GM12878 (cell line): ENCODE measurements at regions not wholly inside any gene's neighbourhood (a gene's known extent, or its start where the extent isn't known, plus 50 kb on each side); places are given as distances from the start of the nearest gene placed in this dataset.

Experiments
- ATAC-seq: fragments of 200-7000 bp; cut with Tn5 transposase; 3 replicates; pipeline ENCODE4 v1.9.1; 2020; ENCODE audit warnings: mild to moderate bottlenecking, moderate library complexity
- BruUV-seq: library from RNA; stranded (reverse); fragments of 400-500 nt; replicated peaks from 2 replicates; lab custom pipeline; 2021; lab: Mats Ljungman, UMichigan
- CTCF ChIA-PET: fragments of 300-600 bp; sonication (Branson Sonifier 250); formaldehyde crosslinking; extraction: SDS; loops from one replicate; lab custom pipeline; 2021; ENCODE audit warnings: inconsistent platforms; lab: Yijun Ruan, JAX
- POLR2A ChIA-PET: fragments of 350-600 bp; formaldehyde crosslinking; extraction: SDS; loops from one replicate; lab custom pipeline; 2021; ENCODE audit warnings: inconsistent platforms; lab: Charles Lee
- RAD21 ChIA-PET: fragments of 300-600 bp; sonication (Branson Sonifier 250); formaldehyde crosslinking; loops from one replicate; lab custom pipeline; 2023; ENCODE audit warnings: antibody characterized with exemption; ENCODE audit not compliant: unreplicated experiment; lab: Charles Lee
- SMC1A ChIA-PET: fragments of 300-600 bp; sonication (Branson Sonifier 250); formaldehyde crosslinking; loops from one replicate; lab custom pipeline; 2023; ENCODE audit not compliant: unreplicated experiment, uncharacterized antibody; lab: Charles Lee
- DNase-seq: peaks from one replicate; pipeline ENCODE4 v3.0.0-alpha.2; 2011; ENCODE audit warnings: low read depth, low spot score
- FAIRE-seq: peaks from 3 replicates; lab custom pipeline; 2011; peaks lifted over from hg19 to GRCh38; lab: Jason Lieb, UNC
- H2AFZ ChIP-seq: 2 replicates; pipeline ENCODE4 v1.6.0; 2011; ENCODE audit warnings: low read depth, low read length, control low read depth; ENCODE audit not compliant: control insufficient read depth
- H3K27ac ChIP-seq: 2 replicates; pipeline ENCODE4 v1.5.1; 2011; ENCODE audit warnings: control low read depth; ENCODE audit not compliant: control insufficient read depth, insufficient read depth
- H3K27me3 ChIP-seq, 2 experiments: replicated peaks in 1 of 2; 2 replicates each; pipeline versions ENCODE4 v1.6.0 to v1.6.1; 2011; ENCODE audit warnings: low read length in 1 of 2; ENCODE audit not compliant: control insufficient read depth in 2 of 2, insufficient read depth in 2 of 2
- H3K36me3 ChIP-seq, 2 experiments: 2 replicates each; pipeline ENCODE4 v1.5.1; 2011; ENCODE audit warnings: low read length in 1 of 2; ENCODE audit not compliant: control insufficient read depth in 2 of 2, insufficient read depth in 2 of 2
- H3K4me1 ChIP-seq: 2 replicates; pipeline ENCODE4 v1.6.1; 2011; ENCODE audit warnings: mild to moderate bottlenecking, low read length, moderate library complexity, mixed read lengths; ENCODE audit not compliant: control insufficient read depth, insufficient read depth
- H3K4me2 ChIP-seq: 2 replicates; pipeline ENCODE4 v1.6.0; 2011; ENCODE audit warnings: control low read depth; ENCODE audit not compliant: control insufficient read depth, insufficient read depth
- H3K4me3 ChIP-seq: fragments of 200-600 bp; sonication (generic); 2 replicates; pipeline ENCODE4 v1.5.1; 2016
- H3K79me2 ChIP-seq: 2 replicates; pipeline ENCODE4 v1.6.0; 2011; ENCODE audit warnings: low read length; ENCODE audit not compliant: control insufficient read depth, insufficient read depth
- H3K9ac ChIP-seq: 2 replicates; pipeline ENCODE4 v1.8.0; 2011; ENCODE audit warnings: low read length, control low read depth, mixed read lengths; ENCODE audit not compliant: control insufficient read depth, insufficient read depth
- H3K9me3 ChIP-seq: replicated peaks from 3 replicates; pipeline ENCODE4 v1.5.1; 2011; ENCODE audit warnings: mild to moderate bottlenecking, low read length; ENCODE audit not compliant: control insufficient read depth, insufficient read depth
- H4K20me1 ChIP-seq: 2 replicates; pipeline ENCODE4 v1.6.0; 2011; ENCODE audit not compliant: control insufficient read depth, insufficient read depth
- ATF3 ChIP-seq: IDR thresholded peaks from 2 replicates; pipeline ENCODE4 v1.6.1; 2011; ENCODE audit warnings: low read depth, mild to moderate bottlenecking, low read length, moderate library complexity, borderline replicate concordance; ENCODE audit errors: extremely low read depth
- BCL3 ChIP-seq: IDR thresholded peaks from 2 replicates; pipeline ENCODE4 v1.6.1; 2011; ENCODE audit warnings: borderline replicate concordance, low read depth, mild to moderate bottlenecking, moderate library complexity, low read length; ENCODE audit not compliant: insufficient read depth, poor library complexity, severe bottlenecking
- CBX3 ChIP-seq: fragments of 200-600 bp; sonication (generic); IDR thresholded peaks from 2 replicates; pipeline ENCODE4 v1.6.1; 2016; ENCODE audit warnings: low read depth, borderline replicate concordance
- CHD1 ChIP-seq: IDR thresholded peaks from 2 replicates; pipeline ENCODE4 v1.6.1; 2012; ENCODE audit warnings: low read depth, low read length, improper control_type of control experiment
- ELK1 ChIP-seq: IDR thresholded peaks from 2 replicates; pipeline ENCODE4 v1.6.1; 2012; ENCODE audit warnings: low read depth, low read length, improper control_type of control experiment
- EP300 ChIP-seq, 2 experiments: fragments of 150-350 bp in 1 of 2; IDR thresholded peaks; 2 replicates each; pipeline ENCODE4 v1.6.1; 2011 to 2012; ENCODE audit warnings: low read depth in 2 of 2, low read length in 2 of 2, borderline replicate concordance in 1 of 2, improper control_type of control experiment in 1 of 2, inconsistent platforms in 1 of 2; ENCODE audit not compliant: control insufficient read depth in 1 of 2
- ESRRA ChIP-seq: IDR thresholded peaks from 2 replicates; pipeline ENCODE4 v1.6.1; 2012; ENCODE audit warnings: mild to moderate bottlenecking, low read length, improper control_type of control experiment
- IRF4 ChIP-seq: IDR thresholded peaks from 2 replicates; pipeline ENCODE4 v1.6.1; 2011; ENCODE audit warnings: low read depth, low read length
- IRF5 ChIP-seq: fragments of 450-650 bp; IDR thresholded peaks from 2 replicates; pipeline ENCODE4 v1.6.1; 2017; ENCODE audit warnings: borderline replicate concordance
- MYB ChIP-seq: fragments of 150-350 bp; IDR thresholded peaks from 2 replicates; pipeline ENCODE4 v1.6.1; 2014; ENCODE audit warnings: mild to moderate bottlenecking, low read depth, low read length, borderline replicate concordance
- RELB ChIP-seq: fragments of 450-650 bp; IDR thresholded peaks from 2 replicates; pipeline ENCODE4 v1.6.1; 2017; ENCODE audit warnings: low read depth, mild to moderate bottlenecking, moderate library complexity
- SIN3A ChIP-seq: IDR thresholded peaks from 2 replicates; pipeline ENCODE4 v1.6.1; 2012; ENCODE audit warnings: low read depth, low read length, improper control_type of control experiment
- ZBTB11 ChIP-seq: fragments of 450-650 bp; formaldehyde crosslinking; IDR thresholded peaks from 2 replicates; pipeline ENCODE4 v1.5.0; 2022; ENCODE audit warnings: mild to moderate bottlenecking, missing genetic modification characterization
- WGBS: methylation state at CpG from one replicate; pipeline ENCODE4 v1.1.6; 2016; ENCODE audit warnings: low lambda C conversion rate; ENCODE audit not compliant: insufficient replicate concordance, insufficient coverage; ENCODE audit errors: missing lambda C conversion rate; 5-methylcytosine and 5-hydroxymethylcytosine counted together
- in situ Hi-C: fragments of 300-500 bp; cut with MboI; formaldehyde crosslinking; loops from 9 replicates; pipeline ENCODE4 v1.14.3; 2018; ENCODE audit warnings: mixed read lengths
- intact Hi-C: fragments of 100-400 bp; cut with micrococcal nuclease; formaldehyde crosslinking; loops from one replicate; pipeline ENCODE4 v1.14.2; 2022; ENCODE audit not compliant: unreplicated experiment

- no peak for ATAC-seq
- no peak overlapping the region for H3K27ac ChIP-seq
- in situ Hi-C loops (no loop called here), intact Hi-C loops (no loop called here)
- H3K9me3 ChIP-seq: no peaks in the 10 kb centered on the region
- H3K4me1 ChIP-seq: no peaks in the 10 kb centered on the region
- H3K4me2 ChIP-seq: no peak overlapping the region
- ChIA-PET POLR2A (no interaction called here), CTCF (no interaction called here), SMC1A (no interaction called here), RAD21 (no interaction called here)
- no peaks in the 10 kb centered on the region for H3K36me3 ChIP-seq
- H3K4me3 ChIP-seq: no peak overlapping the region
- no peaks in the 10 kb centered on the region for H4K20me1 ChIP-seq
- BruUV-seq: no TSS peak
- 25% methylated on average over 3 of the region's 3 CpGs for WGBS
- no peak for DNase-seq
- FAIRE-seq: no peak
- H3K27me3 ChIP-seq: peaks cover 0 to 3% of the 10 kb centered on the region in 2 experiments; a peak in 1 of 4 replicates
- no peak overlapping the region for H3K9ac ChIP-seq
- H3K79me2 ChIP-seq: no peaks in the 10 kb centered on the region
- no peak overlapping the region for H2AFZ ChIP-seq
- no peak for TF ChIP-seq IRF5
- TF ChIP-seq ELK1: no peak
- no peak for TF ChIP-seq ATF3
- TF ChIP-seq CBX3: no peak
- TF ChIP-seq RELB: no peak
- TF ChIP-seq EP300 (IDR thresholded peaks at IDR 0.05; ENCODE audit: borderline replicate concordance in 1 of 2, control insufficient read depth in 1 of 2, low read depth in 2 of 2, low read length in 2 of 2): no peak
- TF ChIP-seq MYB: no peak
- TF ChIP-seq SIN3A: no peak
- no peak for TF ChIP-seq IRF4
- no peak for TF ChIP-seq ZBTB11
- TF ChIP-seq CHD1: no peak
- no peak for TF ChIP-seq BCL3
- TF ChIP-seq ESRRA: no peak
These were observed 70.5 kb upstream of the GOLGA8B start for GRCh38 chr15:34653992-34654391.
